Testis (tissue), 2 donors: ENCODE measurements at regions not wholly inside any gene's neighbourhood (a gene's known extent, or its start where the extent isn't known, plus 50 kb on each side); places are given as distances from the start of the nearest gene placed in this dataset.

Source experiments
- CTCF ChIP-seq, 3 experiments: fragments of 450-650 bp in 2 of 3; fragments of 200-600 bp in 1 of 3; sonication (generic) in 1 of 3; IDR thresholded peaks; one replicate each; pipeline ENCODE4 v1.5.1; 2016 to 2019; ENCODE audit warnings: antibody characterized with exemption in 3 of 3, mild to moderate bottlenecking in 2 of 3, moderate library complexity in 1 of 3
- POLR2A ChIP-seq: fragments of 450-650 bp; IDR thresholded peaks from one replicate; pipeline ENCODE4 v1.6.1; 2017; ENCODE audit warnings: antibody characterized with exemption, mild to moderate bottlenecking, moderate library complexity

- no peak for TF ChIP-seq POLR2A
- no peak for TF ChIP-seq CTCF (IDR thresholded peaks at IDR 0.05)
Observed at GRCh38 chr4:147326591-147326990, 154.3 kb upstream of the EDNRA start.
